Stomach (tissue), 8 donors: ENCODE measurements at regions not wholly inside any gene's neighbourhood (a gene's known extent, or its start where the extent isn't known, plus 50 kb on each side); places are given as distances from the start of the nearest gene placed in this dataset.

Experiments used
- DNase-seq, 2 donors: peaks; one replicate each; pipeline versions ENCODE4 v3.0.0 to v3.0.0-alpha.2; 2013 to 2019
- H3K27ac ChIP-seq, 5 donors: fragments of 200-600 bp in 4 of 5; sonication (generic) in 4 of 5; one replicate each; pipeline ENCODE4 v1.5.1; 2013 to 2019; ENCODE audit warnings: mild to moderate bottlenecking in 1 of 5, moderate library complexity in 1 of 5
- H3K27me3 ChIP-seq, 3 donors: fragments of 200-600 bp; sonication (generic); one replicate each; pipeline ENCODE4 v1.5.1; 2017 to 2019; ENCODE audit warnings: mixed run types in 1 of 3
- H3K36me3 ChIP-seq, 4 donors: fragments of 200-600 bp; sonication (generic); 1 replicate in 3 of 4; 2 replicates in 1 of 4; pipeline ENCODE4 v1.5.1; 2016 to 2019
- H3K4me1 ChIP-seq, 4 donors: fragments of 200-600 bp; sonication (generic); one replicate each; pipeline ENCODE4 v1.5.1; 2016 to 2019
- H3K4me3 ChIP-seq, 4 donors: fragments of 200-600 bp; sonication (generic) in 3 of 4; one replicate each; pipeline ENCODE4 v1.5.1; 2016 to 2019; ENCODE audit warnings: mild to moderate bottlenecking in 1 of 4
- H3K9me3 ChIP-seq, 4 donors: fragments of 200-600 bp; sonication (generic); one replicate each; pipeline ENCODE4 v1.5.1; 2016 to 2019
- CTCF ChIP-seq, 7 experiments: fragments of 450-650 bp in 4 of 7; fragments of 200-600 bp in 3 of 7; sonication (generic) in 3 of 7; IDR thresholded peaks; one replicate each; pipeline ENCODE4 v1.5.1; 2016 to 2019; ENCODE audit warnings: antibody characterized with exemption in 7 of 7, control low read depth in 2 of 7, mild to moderate bottlenecking in 1 of 7
- EP300 ChIP-seq: sonication (generic); formaldehyde crosslinking; IDR thresholded peaks from one replicate; pipeline ENCODE4 v1.6.1; 2017; ENCODE audit warnings: antibody characterized with exemption
- POLR2A ChIP-seq, 4 donors: fragments of 450-650 bp; IDR thresholded peaks; one replicate each; pipeline ENCODE4 v1.6.1; 2016; ENCODE audit warnings: antibody characterized with exemption in 4 of 4, control low read depth in 2 of 4, mild to moderate bottlenecking in 1 of 4, moderate library complexity in 1 of 4
- POLR2AphosphoS5 ChIP-seq, 3 donors: sonication (generic); formaldehyde crosslinking; IDR thresholded peaks; one replicate each; pipeline ENCODE4 v1.6.1; 2016; ENCODE audit warnings: antibody characterized with exemption in 3 of 3
- WGBS, 5 donors: extraction: QIAGEN DNeasy Blood & Tissue Kit in 3 of 5; methylation state at CpG; one replicate each; pipeline versions ENCODE4 v1.1.5 to v1.1.7; 2013 to 2018; 5-methylcytosine and 5-hydroxymethylcytosine counted together
- intact Hi-C: fragments of 100-400 bp; cut with DNase I; formaldehyde crosslinking; loops from one replicate; pipeline ENCODE4 v1.15.1; 2023; ENCODE audit warnings: low total_unique reads
- donor health status: healthy with polysubstance abuse.
- donor health status: Bipolar disorder and iron deficiency.
- donor health status: healthy.

GRCh38 chr2:200138391-200139124, 167.9 kb upstream of the SPATS2L start:
- no peaks in the 10 kb centered on the region for H3K4me1 ChIP-seq
- 69 to 75% (median 73%) methylated on average over 2 of the region's 2 CpGs for WGBS, 5 donors
- no peak for TF ChIP-seq POLR2AphosphoS5 (IDR thresholded peaks at IDR 0.05)
- no peak for TF ChIP-seq CTCF (IDR thresholded peaks at IDR 0.05)
- H3K27ac ChIP-seq: no peak overlapping the region
- no peaks in the 10 kb centered on the region for H3K9me3 ChIP-seq
- intact Hi-C loops: no loop called here
- peak in 1 of 2 donors; percentile 63 for DNase-seq
- no peak overlapping the region for H3K4me3 ChIP-seq
- no peaks in the 10 kb centered on the region for H3K27me3 ChIP-seq
- no peaks in the 10 kb centered on the region for H3K36me3 ChIP-seq

- Histone ChIP-seq H3K36me3 (no peaks in the 10 kb centered on the region), H3K4me1 (no peaks in the 10 kb centered on the region), H3K27ac (no peak overlapping the region), H3K27me3 (no peaks in the 10 kb centered on the region), H3K4me3 (no peak overlapping the region), H3K9me3 (peaks cover 0 to 11% (median 7%) of the 10 kb centered on the region in 4 donors)
- 64 to 100% (median 92%) methylated on average over 2 of the region's 2 CpGs for WGBS, 5 donors
- DNase-seq: no peak
- intact Hi-C loops: no loop called here
- TF ChIP-seq EP300 (no peak), CTCF (IDR thresholded peaks at IDR 0.05) (no peak), POLR2AphosphoS5 (IDR thresholded peaks at IDR 0.05) (no peak), POLR2A (IDR thresholded peaks at IDR 0.05) (no peak)
These were observed 161.9 kb upstream of the SPATS2L start for GRCh38 chr2:200144571-200144970.

GRCh38 chr2:200146501-200146900, 160.0 kb upstream of the SPATS2L start:
- intact Hi-C loops: no loop called here
- peaks cover 0 to 23% (median 14%) of the 10 kb centered on the region in 4 donors for H3K9me3 ChIP-seq
- H3K4me3 ChIP-seq: no peak overlapping the region
- no peak for TF ChIP-seq EP300
- TF ChIP-seq POLR2AphosphoS5 (IDR thresholded peaks at IDR 0.05): no peak
- no peak for TF ChIP-seq CTCF (IDR thresholded peaks at IDR 0.05)
- no peak for TF ChIP-seq POLR2A (IDR thresholded peaks at IDR 0.05)
- H3K27ac ChIP-seq: no peak overlapping the region
- no peaks in the 10 kb centered on the region for H3K27me3 ChIP-seq
- no peaks in the 10 kb centered on the region for H3K4me1 ChIP-seq
- H3K36me3 ChIP-seq: no peaks in the 10 kb centered on the region
- DNase-seq: no peak
- 68 to 83% (median 75%) methylated on average over 3 of the region's 3 CpGs for WGBS, 5 donors

GRCh38 chr2:200147371-200147770, 159.1 kb upstream of the SPATS2L start:
- H3K36me3 ChIP-seq: no peaks in the 10 kb centered on the region
- H3K4me3 ChIP-seq: no peak overlapping the region
- H3K27ac ChIP-seq: no peak overlapping the region
- intact Hi-C loops: no loop called here
- no peaks in the 10 kb centered on the region for H3K4me1 ChIP-seq
- TF ChIP-seq CTCF (IDR thresholded peaks at IDR 0.05): no peak
- DNase-seq: no peak
- H3K27me3 ChIP-seq: no peaks in the 10 kb centered on the region
- 77 to 94% (median 88%) methylated on average over 2 of the region's 2 CpGs for WGBS, 5 donors
- H3K9me3 ChIP-seq: peaks cover 0 to 25% (median 20%) of the 10 kb centered on the region in 4 donors
